GM23338 (cell line): ENCODE measurements at regions not wholly inside any gene's neighbourhood (a gene's known extent, or its start where the extent isn't known, plus 50 kb on each side); places are given as distances from the start of the nearest gene placed in this dataset.

ENCODE experiments used
- POLR2AphosphoS5 ChIP-seq: IDR thresholded peaks from 2 replicates; pipeline ENCODE4 v1.6.1; 2016; ENCODE audit warnings: antibody characterized with exemption, low read depth
- ZNF331 ChIP-seq: fragments of 250-450 bp; sonication (Bioruptor Pico); IDR thresholded peaks from 2 replicates; pipeline ENCODE4 v1.5.0; 2020; ENCODE audit warnings: low read depth, mild to moderate bottlenecking, moderate library complexity
- TF ChIP-seq, protein P1 (sequence below), 2 experiments: fragments of 200-600 bp in 1 of 2; sonication (generic) in 1 of 2; conservative IDR thresholded peaks; 2 replicates each; pipeline versions ENCODE4 v1.5.1 to v1.6.1; 2016 to 2017; ENCODE audit warnings: antibody characterized with exemption in 2 of 2, low read depth in 2 of 2, mild to moderate bottlenecking in 2 of 2, moderate library complexity in 1 of 2

- TF ChIP-seq, protein P1, sequence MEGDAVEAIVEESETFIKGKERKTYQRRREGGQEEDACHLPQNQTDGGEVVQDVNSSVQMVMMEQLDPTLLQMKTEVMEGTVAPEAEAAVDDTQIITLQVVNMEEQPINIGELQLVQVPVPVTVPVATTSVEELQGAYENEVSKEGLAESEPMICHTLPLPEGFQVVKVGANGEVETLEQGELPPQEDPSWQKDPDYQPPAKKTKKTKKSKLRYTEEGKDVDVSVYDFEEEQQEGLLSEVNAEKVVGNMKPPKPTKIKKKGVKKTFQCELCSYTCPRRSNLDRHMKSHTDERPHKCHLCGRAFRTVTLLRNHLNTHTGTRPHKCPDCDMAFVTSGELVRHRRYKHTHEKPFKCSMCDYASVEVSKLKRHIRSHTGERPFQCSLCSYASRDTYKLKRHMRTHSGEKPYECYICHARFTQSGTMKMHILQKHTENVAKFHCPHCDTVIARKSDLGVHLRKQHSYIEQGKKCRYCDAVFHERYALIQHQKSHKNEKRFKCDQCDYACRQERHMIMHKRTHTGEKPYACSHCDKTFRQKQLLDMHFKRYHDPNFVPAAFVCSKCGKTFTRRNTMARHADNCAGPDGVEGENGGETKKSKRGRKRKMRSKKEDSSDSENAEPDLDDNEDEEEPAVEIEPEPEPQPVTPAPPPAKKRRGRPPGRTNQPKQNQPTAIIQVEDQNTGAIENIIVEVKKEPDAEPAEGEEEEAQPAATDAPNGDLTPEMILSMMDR (conservative IDR thresholded peaks at IDR 0.05; ENCODE audit: low read depth in 2 of 2): no peak
- TF ChIP-seq ZNF331 (CRISPR knock-in tag) (no peak), POLR2AphosphoS5 (no peak)
Observed at GRCh38 chr11:34809191-34810106, 106.7 kb downstream of the APIP start.
